Upper lobe of left lung (tissue), 4 donors: ENCODE measurements at regions not wholly inside any gene's neighbourhood (a gene's known extent, or its start where the extent isn't known, plus 50 kb on each side); places are given as distances from the start of the nearest gene placed in this dataset.

Experiments used
- CTCF ChIP-seq, 6 experiments: fragments of 450-650 bp in 4 of 6; fragments of 200-600 bp in 2 of 6; sonication (generic) in 2 of 6; IDR thresholded peaks; one replicate each; pipeline ENCODE4 v1.5.1; 2016 to 2019; ENCODE audit warnings: antibody characterized with exemption in 6 of 6
- EP300 ChIP-seq, 4 donors: sonication (generic); formaldehyde crosslinking; IDR thresholded peaks; one replicate each; pipeline ENCODE4 v1.5.1; 2017; ENCODE audit warnings: antibody characterized with exemption in 4 of 4, control low read depth in 2 of 4
- POLR2A ChIP-seq, 4 donors: fragments of 450-650 bp; IDR thresholded peaks; one replicate each; pipeline ENCODE4 v1.5.1; 2016 to 2017; ENCODE audit warnings: antibody characterized with exemption in 4 of 4, mild to moderate bottlenecking in 2 of 4
- POLR2AphosphoS5 ChIP-seq, 2 donors: sonication (generic); formaldehyde crosslinking; IDR thresholded peaks; one replicate each; pipeline ENCODE4 v1.5.1; 2017; ENCODE audit warnings: antibody characterized with exemption in 2 of 2

GRCh38 chr2:29981402-29981801 is 60.0 kb upstream of the ALK start:
- TF ChIP-seq CTCF (IDR thresholded peaks at IDR 0.05) (no peak), EP300 (IDR thresholded peaks at IDR 0.05) (no peak), POLR2A (IDR thresholded peaks at IDR 0.05) (no peak), POLR2AphosphoS5 (IDR thresholded peaks at IDR 0.05) (no peak)
